Brain microvascular endothelial cell (primary cell): ENCODE measurements at regions not wholly inside any gene's neighbourhood (a gene's known extent, or its start where the extent isn't known, plus 50 kb on each side); places are given as distances from the start of the nearest gene placed in this dataset.

ENCODE experiments used
- DNase-seq: peaks from one replicate; pipeline ENCODE4 v3.0.0-alpha.2; 2020
- H3K27ac ChIP-seq: fragments of 250-450 bp; sonication (Bioruptor Pico); 2 replicates; pipeline ENCODE4 v1.5.1; 2020; ENCODE audit warnings: mild to moderate bottlenecking, moderate library complexity
- H3K27me3 ChIP-seq: fragments of 250-450 bp; sonication (Bioruptor Pico); replicated peaks from 2 replicates; pipeline ENCODE4 v1.5.1; 2020; ENCODE audit warnings: mild to moderate bottlenecking
- H3K36me3 ChIP-seq: fragments of 250-450 bp; sonication (Bioruptor Pico); replicated peaks from 2 replicates; pipeline ENCODE4 v1.5.1; 2020; ENCODE audit warnings: mild to moderate bottlenecking
- H3K4me3 ChIP-seq: 2 replicates; pipeline ENCODE4 v1.5.1; 2011; ENCODE audit warnings: low read depth, mild to moderate bottlenecking, control low read depth, low read length, moderate library complexity
- in situ Hi-C: cut with HindIII; loops from 2 replicates; pipeline ENCODE4 v1.10.0; 2017; ENCODE audit warnings: low sequenced_read_pairs, low pct_ligation_motif_present
- TF ChIP-seq, protein P1 (sequence below): IDR thresholded peaks from 2 replicates; pipeline ENCODE4 v1.5.1; 2011; ENCODE audit warnings: low read depth, mild to moderate bottlenecking, moderate library complexity, low read length, control low read depth, inconsistent platforms; ENCODE audit errors: missing control alignments

DNA sequence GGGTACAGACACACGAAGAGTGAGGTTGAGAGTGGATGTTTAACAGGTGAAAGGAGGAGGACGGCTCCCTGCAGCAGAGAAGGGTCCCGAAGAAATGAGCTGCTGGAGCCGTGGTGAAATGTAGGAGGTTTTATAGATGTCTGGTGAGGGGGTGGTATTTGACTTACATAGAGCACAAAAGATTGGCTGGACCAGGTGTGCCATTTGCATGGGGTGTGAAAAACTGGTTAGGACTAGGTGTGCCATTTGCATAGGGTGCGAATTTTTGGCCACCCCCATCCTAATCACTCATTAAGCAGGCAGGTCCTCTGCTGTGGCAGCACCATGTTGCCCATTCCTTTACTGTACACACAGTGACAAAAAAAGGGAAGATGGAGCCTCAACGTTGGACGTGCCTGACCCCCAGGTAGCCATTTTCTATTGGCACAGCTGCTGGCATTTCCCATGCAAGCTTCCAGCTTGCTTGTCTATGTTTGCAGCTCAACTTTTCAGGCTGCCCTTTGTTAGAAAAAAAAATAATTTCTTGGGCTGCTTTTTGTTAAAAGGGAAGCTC, 581.7 kb upstream of the B3GAT1 start:
- in situ Hi-C loops: no loop called here
- Histone ChIP-seq H3K27ac (no peak overlapping the region), H3K36me3 (no peaks in the 10 kb centered on the region), H3K27me3 (no peaks in the 10 kb centered on the region), H3K4me3 (no peak overlapping the region)
- TF ChIP-seq, protein P1, sequence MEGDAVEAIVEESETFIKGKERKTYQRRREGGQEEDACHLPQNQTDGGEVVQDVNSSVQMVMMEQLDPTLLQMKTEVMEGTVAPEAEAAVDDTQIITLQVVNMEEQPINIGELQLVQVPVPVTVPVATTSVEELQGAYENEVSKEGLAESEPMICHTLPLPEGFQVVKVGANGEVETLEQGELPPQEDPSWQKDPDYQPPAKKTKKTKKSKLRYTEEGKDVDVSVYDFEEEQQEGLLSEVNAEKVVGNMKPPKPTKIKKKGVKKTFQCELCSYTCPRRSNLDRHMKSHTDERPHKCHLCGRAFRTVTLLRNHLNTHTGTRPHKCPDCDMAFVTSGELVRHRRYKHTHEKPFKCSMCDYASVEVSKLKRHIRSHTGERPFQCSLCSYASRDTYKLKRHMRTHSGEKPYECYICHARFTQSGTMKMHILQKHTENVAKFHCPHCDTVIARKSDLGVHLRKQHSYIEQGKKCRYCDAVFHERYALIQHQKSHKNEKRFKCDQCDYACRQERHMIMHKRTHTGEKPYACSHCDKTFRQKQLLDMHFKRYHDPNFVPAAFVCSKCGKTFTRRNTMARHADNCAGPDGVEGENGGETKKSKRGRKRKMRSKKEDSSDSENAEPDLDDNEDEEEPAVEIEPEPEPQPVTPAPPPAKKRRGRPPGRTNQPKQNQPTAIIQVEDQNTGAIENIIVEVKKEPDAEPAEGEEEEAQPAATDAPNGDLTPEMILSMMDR: no peak
- DNase-seq: no peak

DNA sequence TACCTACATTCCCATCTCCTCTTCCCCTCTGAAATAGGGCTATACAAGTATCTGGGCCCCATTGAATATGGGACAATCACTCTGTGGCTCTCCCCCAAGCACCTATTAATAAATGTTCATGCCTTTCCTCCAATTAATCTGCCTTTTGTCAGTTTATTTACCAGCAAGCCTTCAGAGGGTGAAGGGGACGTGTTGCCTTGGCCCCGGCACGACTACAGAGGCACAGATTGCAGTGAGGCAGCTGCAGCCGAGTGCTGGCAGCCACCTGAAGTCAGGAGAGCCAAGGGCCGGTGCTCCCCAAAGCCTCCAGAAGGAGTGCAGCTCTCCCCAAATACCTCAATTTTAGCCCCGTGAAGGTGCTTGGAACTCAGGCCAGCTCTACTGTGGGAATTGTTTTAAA, 580.9 kb upstream of the B3GAT1 start:
- Histone ChIP-seq H3K4me3 (no peak overlapping the region), H3K36me3 (no peaks in the 10 kb centered on the region), H3K27ac (no peak overlapping the region), H3K27me3 (no peaks in the 10 kb centered on the region)
- TF ChIP-seq, protein P1: no peak
- in situ Hi-C loops: no loop called here
- DNase-seq: no peak

DNA sequence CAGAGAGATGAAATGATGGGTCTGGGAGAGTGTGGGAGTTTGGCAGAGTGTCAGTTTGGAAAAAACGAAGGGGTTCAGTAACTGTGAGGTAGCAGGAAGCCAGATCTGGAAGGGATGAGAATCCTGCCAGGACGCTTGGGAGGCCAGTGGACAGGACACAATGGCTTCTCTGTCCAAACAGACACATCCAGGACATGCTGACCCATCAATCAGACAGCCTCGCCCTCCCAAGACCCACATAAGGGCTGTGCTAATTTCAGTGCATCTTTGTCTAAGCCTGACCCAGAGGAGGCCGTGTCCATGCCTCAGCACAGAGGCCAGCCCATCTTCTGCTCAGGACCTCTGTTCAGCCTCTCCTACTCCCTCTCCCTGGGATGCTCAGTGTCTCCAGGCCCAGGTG, 576.5 kb upstream of the B3GAT1 start:
- in situ Hi-C loops: no loop called here
- no peaks in the 10 kb centered on the region for H3K36me3 ChIP-seq
- no peaks in the 10 kb centered on the region for H3K27me3 ChIP-seq
- DNase-seq: no peak
- TF ChIP-seq, protein P1: no peak
- H3K4me3 ChIP-seq: no peak overlapping the region
- no peak overlapping the region for H3K27ac ChIP-seq

DNA sequence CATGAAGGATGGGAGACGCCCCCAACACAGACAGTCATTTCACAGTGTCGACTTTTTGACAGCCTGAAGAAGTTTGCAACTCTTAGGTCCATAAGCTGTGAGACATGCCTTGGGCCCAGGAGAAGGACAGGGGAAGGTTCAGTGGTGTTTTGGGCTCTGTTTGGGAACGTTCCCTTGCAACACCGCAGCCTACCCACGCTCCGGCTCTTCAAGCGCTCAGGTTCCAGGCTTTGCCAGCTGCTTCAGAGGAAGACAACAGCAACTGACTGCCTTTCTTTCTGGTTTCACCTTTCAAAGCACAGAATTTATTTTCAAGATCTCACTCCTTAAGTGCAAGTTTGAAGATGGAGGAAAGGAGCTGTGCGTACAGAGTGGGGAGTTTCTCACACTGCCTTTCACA, 575.8 kb upstream of the B3GAT1 start:
- Histone ChIP-seq H3K4me3 (no peak overlapping the region), H3K27me3 (no peaks in the 10 kb centered on the region), H3K36me3 (no peaks in the 10 kb centered on the region), H3K27ac (no peak overlapping the region)
- DNase-seq: no peak
- TF ChIP-seq, protein P1: no peak
- in situ Hi-C loops: no loop called here

DNA sequence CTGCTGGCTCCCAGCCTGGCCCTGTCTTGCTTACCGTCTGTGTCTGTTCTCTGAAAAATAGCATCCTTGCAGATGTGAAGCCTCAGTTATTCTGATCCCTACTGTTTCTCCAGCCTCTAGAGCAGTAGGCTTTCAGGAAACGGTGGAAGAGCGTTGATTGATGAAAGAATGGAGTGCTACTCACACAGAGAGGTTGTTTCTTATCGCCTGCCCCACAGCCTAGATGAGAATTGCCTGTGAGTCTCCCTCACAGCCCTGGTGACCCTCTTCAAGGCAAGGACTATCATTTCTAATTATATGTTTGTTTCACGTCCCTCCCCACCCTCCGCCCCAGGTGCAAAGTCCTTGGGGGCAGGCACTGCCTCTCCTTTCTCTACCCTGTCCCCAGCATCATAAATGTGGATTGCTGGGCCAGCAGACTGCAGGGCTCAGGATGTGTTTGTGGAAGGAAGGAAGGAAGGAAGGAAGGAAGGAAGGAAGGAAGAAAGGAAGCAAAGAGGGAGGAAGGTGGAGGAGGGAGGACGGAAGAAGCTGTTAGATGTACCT, 575.3 kb upstream of the B3GAT1 start:
- in situ Hi-C loops: no loop called here

More for the DNA sequence above, 575.3 kb upstream of the B3GAT1 start:
- Histone ChIP-seq H3K36me3 (no peaks in the 10 kb centered on the region), H3K27me3 (no peaks in the 10 kb centered on the region), H3K27ac (no peak overlapping the region), H3K4me3 (no peak overlapping the region)
- DNase-seq: no peak
- TF ChIP-seq, protein P1: no peak
